ENCODE measurements at regions not wholly inside any gene's neighbourhood (a gene's known extent, or its start where the extent isn't known, plus 50 kb on each side); places are given as distances from the start of the nearest gene placed in this dataset.

DNA sequence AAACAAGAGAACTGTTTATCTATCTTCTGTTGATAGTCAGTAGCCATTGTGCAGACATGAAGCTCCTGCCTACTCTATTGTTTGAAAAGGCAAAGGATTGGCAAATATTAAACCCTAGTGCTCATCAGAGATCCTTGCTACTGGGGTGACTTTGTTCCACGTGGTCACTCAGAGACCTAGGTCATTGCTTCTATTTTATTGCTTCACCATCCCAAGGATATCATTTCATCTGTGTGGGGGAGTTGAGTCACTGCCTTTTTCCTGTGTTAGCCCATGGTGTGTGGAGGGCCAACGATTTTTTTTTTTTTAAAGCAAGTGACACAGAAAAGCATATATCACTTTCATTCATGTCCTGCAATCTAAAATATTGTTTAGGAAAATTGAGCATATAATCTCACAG lies 254.1 kb upstream of the RXFP2 start:
- no peak overlapping the region for H3K4me3 Mint-ChIP-seq
- Histone ChIP-seq H3K36me3 (ENCODE audit: control insufficient read depth, insufficient read depth, low read length) (no peaks in the 10 kb centered on the region), H3K27me3 (ENCODE audit: control insufficient read depth, insufficient read depth, low read length, poor library complexity, severe bottlenecking) (no peaks in the 10 kb centered on the region), H3K9me3 (ENCODE audit: control insufficient read depth, low read length) (no peaks in the 10 kb centered on the region), H3K9ac (ENCODE audit: extremely low read depth, low read length, poor library complexity, severe bottlenecking) (no peak overlapping the region), H3K4me1 (ENCODE audit: control insufficient read depth, insufficient read depth, low read length) (peaks cover 14% of the 10 kb centered on the region), H3K27ac (ENCODE audit: low read depth, low read length) (no peak overlapping the region), H3K4me3 (ENCODE audit: low read length) (peak overlapping the region; percentile 33)
- H3K4me1 Mint-ChIP-seq: peaks cover 24% of the 10 kb centered on the region
- H3K27me3 Mint-ChIP-seq (ENCODE audit: insufficient read depth): no peaks in the 10 kb centered on the region
- peak overlapping the region; percentile 11 for H3K27ac Mint-ChIP-seq
- peaks cover under 1% of the 10 kb centered on the region for H3K9me3 Mint-ChIP-seq
- TF ChIP-seq, protein P1, sequence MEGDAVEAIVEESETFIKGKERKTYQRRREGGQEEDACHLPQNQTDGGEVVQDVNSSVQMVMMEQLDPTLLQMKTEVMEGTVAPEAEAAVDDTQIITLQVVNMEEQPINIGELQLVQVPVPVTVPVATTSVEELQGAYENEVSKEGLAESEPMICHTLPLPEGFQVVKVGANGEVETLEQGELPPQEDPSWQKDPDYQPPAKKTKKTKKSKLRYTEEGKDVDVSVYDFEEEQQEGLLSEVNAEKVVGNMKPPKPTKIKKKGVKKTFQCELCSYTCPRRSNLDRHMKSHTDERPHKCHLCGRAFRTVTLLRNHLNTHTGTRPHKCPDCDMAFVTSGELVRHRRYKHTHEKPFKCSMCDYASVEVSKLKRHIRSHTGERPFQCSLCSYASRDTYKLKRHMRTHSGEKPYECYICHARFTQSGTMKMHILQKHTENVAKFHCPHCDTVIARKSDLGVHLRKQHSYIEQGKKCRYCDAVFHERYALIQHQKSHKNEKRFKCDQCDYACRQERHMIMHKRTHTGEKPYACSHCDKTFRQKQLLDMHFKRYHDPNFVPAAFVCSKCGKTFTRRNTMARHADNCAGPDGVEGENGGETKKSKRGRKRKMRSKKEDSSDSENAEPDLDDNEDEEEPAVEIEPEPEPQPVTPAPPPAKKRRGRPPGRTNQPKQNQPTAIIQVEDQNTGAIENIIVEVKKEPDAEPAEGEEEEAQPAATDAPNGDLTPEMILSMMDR (conservative IDR thresholded peaks at IDR 0.05): no peak
- no peak for DNase-seq
- WGBS, 2 experiments (ENCODE audit: insufficient coverage in 1 of 2, insufficient read length in 1 of 2): 83% methylated on average over 2 of the region's 2 CpGs; no CpG with 5 or more reads in 1 of the 2 experiments
- H3K36me3 Mint-ChIP-seq (ENCODE audit: low read depth): no peaks in the 10 kb centered on the region

DNA sequence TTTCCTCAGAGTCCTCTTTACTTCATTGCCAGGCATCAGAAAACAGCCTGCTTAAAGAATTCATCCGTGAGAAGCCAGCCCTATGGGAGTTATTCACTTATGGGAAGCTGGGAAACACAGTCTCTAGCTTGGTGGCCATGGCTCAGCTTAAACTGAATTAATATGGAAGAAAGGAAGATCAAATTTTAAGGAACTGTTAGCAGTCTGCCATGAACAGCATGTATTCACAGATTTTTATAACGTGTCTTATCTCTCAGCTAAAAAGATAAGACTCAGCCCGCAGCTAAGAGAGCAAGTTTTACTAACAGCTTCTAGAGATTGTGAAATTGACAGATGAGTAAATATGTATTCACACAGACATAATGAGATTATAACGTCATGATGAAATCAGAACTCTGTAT lies 253.7 kb upstream of the RXFP2 start:
- Histone ChIP-seq H3K27ac (ENCODE audit: low read depth, low read length) (no peak overlapping the region), H3K9me3 (ENCODE audit: control insufficient read depth, low read length) (no peaks in the 10 kb centered on the region), H3K9ac (ENCODE audit: extremely low read depth, low read length, poor library complexity, severe bottlenecking) (no peak overlapping the region), H3K27me3 (ENCODE audit: control insufficient read depth, insufficient read depth, low read length, poor library complexity, severe bottlenecking) (no peaks in the 10 kb centered on the region), H3K36me3 (ENCODE audit: control insufficient read depth, insufficient read depth, low read length) (no peaks in the 10 kb centered on the region), H3K4me3 (ENCODE audit: low read length) (no peak overlapping the region), H3K4me1 (ENCODE audit: control insufficient read depth, insufficient read depth, low read length) (peaks cover 14% of the 10 kb centered on the region)
- TF ChIP-seq, protein P1 (conservative IDR thresholded peaks at IDR 0.05): no peak
- 59 to 62% methylated on average over 3 to 4 of the region's 4 CpGs for WGBS, 2 experiments (ENCODE audit: insufficient coverage in 1 of 2, insufficient read length in 1 of 2)
- Mint-ChIP-seq H3K27me3 (ENCODE audit: insufficient read depth) (no peaks in the 10 kb centered on the region), H3K9me3 (no peaks in the 10 kb centered on the region), H3K4me1 (peaks cover 22% of the 10 kb centered on the region), H3K36me3 (ENCODE audit: low read depth) (no peaks in the 10 kb centered on the region), H3K4me3 (no peak overlapping the region), H3K27ac (peak overlapping the region; percentile 11)
- no peak for DNase-seq

DNA sequence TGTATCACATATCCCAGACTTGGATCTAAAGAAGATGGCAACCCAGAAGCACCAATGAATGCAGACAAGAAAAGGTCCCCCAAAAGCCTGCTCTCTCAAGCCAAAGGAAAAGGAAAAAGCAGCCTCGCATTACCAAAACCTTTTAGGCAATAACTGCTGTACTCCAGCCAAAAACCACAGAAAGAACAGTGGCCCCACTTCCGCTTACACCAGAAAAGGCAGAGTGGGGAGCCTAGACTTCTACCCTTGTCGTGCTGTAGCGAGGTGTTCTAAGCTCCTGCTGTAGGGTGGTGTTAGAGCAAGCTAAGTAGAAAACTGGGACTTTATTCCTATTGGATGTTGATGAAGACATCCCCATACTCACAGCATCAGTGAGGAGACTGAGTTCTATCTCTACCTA lies 244.0 kb upstream of the RXFP2 start:
- Mint-ChIP-seq H3K4me3 (no peak overlapping the region), H3K27ac (no peak overlapping the region), H3K27me3 (ENCODE audit: insufficient read depth) (no peaks in the 10 kb centered on the region), H3K36me3 (ENCODE audit: low read depth) (no peaks in the 10 kb centered on the region), H3K4me1 (peaks cover 1% of the 10 kb centered on the region), H3K9me3 (peaks cover 22% of the 10 kb centered on the region)
- Histone ChIP-seq H3K4me3 (ENCODE audit: low read length) (no peak overlapping the region), H3K27ac (ENCODE audit: low read depth, low read length) (no peak overlapping the region), H3K4me1 (ENCODE audit: control insufficient read depth, insufficient read depth, low read length) (no peaks in the 10 kb centered on the region), H3K9me3 (ENCODE audit: control insufficient read depth, low read length) (peaks cover 32% of the 10 kb centered on the region), H3K9ac (ENCODE audit: extremely low read depth, low read length, poor library complexity, severe bottlenecking) (no peak overlapping the region), H3K36me3 (ENCODE audit: control insufficient read depth, insufficient read depth, low read length) (no peaks in the 10 kb centered on the region), H3K27me3 (ENCODE audit: control insufficient read depth, insufficient read depth, low read length, poor library complexity, severe bottlenecking) (no peaks in the 10 kb centered on the region)
- TF ChIP-seq, protein P1 (conservative IDR thresholded peaks at IDR 0.05): no peak
- 93% methylated on average over 4 of the region's 4 CpGs; no CpG with 5 or more reads in 1 of the 2 experiments for WGBS, 2 experiments (ENCODE audit: insufficient coverage in 1 of 2, insufficient read length in 1 of 2)
- no peak for DNase-seq
